ENCODE measurements at regions not wholly inside any gene's neighbourhood (a gene's known extent, or its start where the extent isn't known, plus 50 kb on each side); places are given as distances from the start of the nearest gene placed in this dataset.

- TF ChIP-seq CTCF (IDR thresholded peaks at IDR 0.05) (no peak), EZH2 (IDR thresholded peaks at IDR 0.05) (no peak), EZH2phosphoT487 (IDR thresholded peaks at IDR 0.05) (no peak)
Measured at GRCh38 chr11:95375451-95375850, 144.4 kb upstream of the SESN3 start.
